Suprapubic skin (tissue), 4 donors: ENCODE measurements at regions not wholly inside any gene's neighbourhood (a gene's known extent, or its start where the extent isn't known, plus 50 kb on each side); places are given as distances from the start of the nearest gene placed in this dataset.

ENCODE experiments used
- DNase-seq, 2 donors: peaks; one replicate each; pipeline ENCODE4 v3.0.0-alpha.2; 2019; ENCODE audit warnings: low spot score in 2 of 2
- H3K27ac ChIP-seq: fragments of 200-600 bp; sonication (generic); one replicate; pipeline ENCODE4 v1.5.1; 2019
- H3K27me3 ChIP-seq: fragments of 200-600 bp; sonication (generic); one replicate; pipeline ENCODE4 v1.5.1; 2019
- H3K36me3 ChIP-seq: fragments of 200-600 bp; sonication (generic); one replicate; pipeline ENCODE4 v1.5.1; 2019
- H3K4me1 ChIP-seq: fragments of 200-600 bp; sonication (generic); one replicate; pipeline ENCODE4 v1.5.1; 2019
- H3K4me3 ChIP-seq: fragments of 200-600 bp; sonication (generic); one replicate; pipeline ENCODE4 v1.5.1; 2019; ENCODE audit warnings: mild to moderate bottlenecking
- H3K9me3 ChIP-seq: fragments of 200-600 bp; sonication (generic); one replicate; pipeline ENCODE4 v1.5.1; 2019
- EP300 ChIP-seq: sonication (generic); formaldehyde crosslinking; IDR thresholded peaks from one replicate; pipeline ENCODE4 v1.6.1; 2017; ENCODE audit warnings: antibody characterized with exemption
- POLR2A ChIP-seq, 2 donors: fragments of 450-650 bp; IDR thresholded peaks; one replicate each; pipeline ENCODE4 v1.6.1; 2017; ENCODE audit warnings: antibody characterized with exemption in 2 of 2, mild to moderate bottlenecking in 2 of 2, moderate library complexity in 2 of 2
- POLR2AphosphoS5 ChIP-seq, 3 donors: sonication (generic); formaldehyde crosslinking; IDR thresholded peaks; one replicate each; pipeline ENCODE4 v1.6.1; 2017; ENCODE audit warnings: antibody characterized with exemption in 3 of 3
- WGBS: methylation state at CpG from one replicate; pipeline ENCODE4 v1.1.5; 2018; 5-methylcytosine and 5-hydroxymethylcytosine counted together
- TF ChIP-seq, protein P1 (sequence below), 2 donors: fragments of 200-600 bp in 1 of 2; fragments of 450-650 bp in 1 of 2; sonication (generic) in 1 of 2; IDR thresholded peaks; one replicate each; pipeline ENCODE4 v1.5.1; 2016 to 2019; ENCODE audit warnings: antibody characterized with exemption in 2 of 2, mild to moderate bottlenecking in 1 of 2, moderate library complexity in 1 of 2

DNA sequence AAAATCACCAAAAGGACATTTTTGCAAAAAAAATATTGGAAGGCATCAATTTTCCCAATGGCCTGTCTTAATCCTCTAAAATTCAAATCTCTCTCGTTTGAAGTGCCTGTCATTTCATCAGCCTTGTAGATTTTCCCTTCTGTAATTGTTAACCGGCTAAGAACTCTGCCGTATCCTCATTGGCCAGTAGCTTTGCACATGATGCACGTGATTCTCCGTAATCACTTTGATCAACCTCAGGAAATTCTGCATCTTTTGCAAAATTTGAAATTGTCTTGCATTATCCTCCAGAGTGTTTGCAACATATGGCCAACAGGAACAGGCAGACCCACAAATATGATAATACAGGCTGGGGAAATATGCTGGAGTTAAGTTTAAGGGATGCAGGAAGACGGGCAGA, 184.2 kb upstream of the RPL38 start:
- Histone ChIP-seq H3K4me3 (no peak overlapping the region), H3K36me3 (no peaks in the 10 kb centered on the region), H3K9me3 (no peaks in the 10 kb centered on the region), H3K27ac (no peak overlapping the region), H3K4me1 (no peaks in the 10 kb centered on the region), H3K27me3 (peaks cover 23% of the 10 kb centered on the region)
- TF ChIP-seq POLR2AphosphoS5 (IDR thresholded peaks at IDR 0.05) (no peak), POLR2A (IDR thresholded peaks at IDR 0.05) (no peak), EP300 (no peak)
- TF ChIP-seq, protein P1, sequence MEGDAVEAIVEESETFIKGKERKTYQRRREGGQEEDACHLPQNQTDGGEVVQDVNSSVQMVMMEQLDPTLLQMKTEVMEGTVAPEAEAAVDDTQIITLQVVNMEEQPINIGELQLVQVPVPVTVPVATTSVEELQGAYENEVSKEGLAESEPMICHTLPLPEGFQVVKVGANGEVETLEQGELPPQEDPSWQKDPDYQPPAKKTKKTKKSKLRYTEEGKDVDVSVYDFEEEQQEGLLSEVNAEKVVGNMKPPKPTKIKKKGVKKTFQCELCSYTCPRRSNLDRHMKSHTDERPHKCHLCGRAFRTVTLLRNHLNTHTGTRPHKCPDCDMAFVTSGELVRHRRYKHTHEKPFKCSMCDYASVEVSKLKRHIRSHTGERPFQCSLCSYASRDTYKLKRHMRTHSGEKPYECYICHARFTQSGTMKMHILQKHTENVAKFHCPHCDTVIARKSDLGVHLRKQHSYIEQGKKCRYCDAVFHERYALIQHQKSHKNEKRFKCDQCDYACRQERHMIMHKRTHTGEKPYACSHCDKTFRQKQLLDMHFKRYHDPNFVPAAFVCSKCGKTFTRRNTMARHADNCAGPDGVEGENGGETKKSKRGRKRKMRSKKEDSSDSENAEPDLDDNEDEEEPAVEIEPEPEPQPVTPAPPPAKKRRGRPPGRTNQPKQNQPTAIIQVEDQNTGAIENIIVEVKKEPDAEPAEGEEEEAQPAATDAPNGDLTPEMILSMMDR (IDR thresholded peaks at IDR 0.05), result no peak
- WGBS, result 77% methylated on average over 6 of the region's 6 CpGs
- DNase-seq, result no peak

DNA sequence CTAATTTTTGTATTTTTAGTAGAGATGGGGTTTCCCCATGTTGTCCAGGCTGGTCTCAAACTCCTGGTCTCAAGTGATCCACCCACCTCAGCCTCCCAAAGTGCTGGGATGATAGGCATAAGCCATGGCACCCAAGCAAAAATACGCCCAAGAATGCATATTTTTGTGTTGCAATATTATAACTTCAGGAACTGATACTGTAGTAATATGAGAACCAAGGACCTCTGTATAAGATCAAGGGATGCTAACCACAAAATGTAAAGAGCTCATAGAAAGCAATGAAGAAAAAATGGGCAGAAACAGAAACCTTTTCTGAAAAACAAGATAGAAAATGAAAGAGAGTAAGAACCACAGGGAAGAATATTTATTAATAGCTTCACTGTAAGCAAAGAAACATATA, 183.6 kb upstream of the RPL38 start:
- 79% methylated on average over 1 of the region's 1 CpG for WGBS
- no peak for TF ChIP-seq EP300
- no peak for TF ChIP-seq POLR2A (IDR thresholded peaks at IDR 0.05)
- DNase-seq, result no peak
- Histone ChIP-seq H3K4me3 (no peak overlapping the region), H3K27ac (no peak overlapping the region), H3K27me3 (peaks cover 20% of the 10 kb centered on the region), H3K4me1 (no peaks in the 10 kb centered on the region), H3K9me3 (no peaks in the 10 kb centered on the region), H3K36me3 (no peaks in the 10 kb centered on the region)

DNA sequence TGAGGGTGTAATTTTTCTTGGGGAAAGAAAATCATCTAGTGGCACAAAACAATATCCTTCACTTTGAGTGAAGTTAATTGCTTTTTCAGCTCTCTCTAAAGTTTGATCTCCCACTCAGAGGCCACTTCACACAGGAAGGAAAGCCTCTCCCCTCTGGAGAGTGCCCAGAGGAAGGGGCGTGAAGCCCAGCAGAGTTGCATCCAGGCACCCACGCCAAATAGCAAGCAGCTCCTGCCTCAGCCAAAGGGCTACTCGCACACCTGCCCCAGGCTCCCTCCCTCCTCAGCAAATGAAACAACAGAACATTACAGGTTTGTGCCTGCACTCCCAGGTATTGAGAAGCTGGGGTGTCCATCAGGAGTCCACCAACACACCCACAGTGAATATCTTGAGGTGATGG, 183.0 kb upstream of the RPL38 start:
- H3K4me1 ChIP-seq, result no peaks in the 10 kb centered on the region
- TF ChIP-seq EP300 (no peak), POLR2A (IDR thresholded peaks at IDR 0.05) (no peak), POLR2AphosphoS5 (IDR thresholded peaks at IDR 0.05) (no peak)
- TF ChIP-seq, protein P1 (IDR thresholded peaks at IDR 0.05), result no peak
- 47% methylated on average over 3 of the region's 3 CpGs for WGBS
- H3K27ac ChIP-seq, result no peak overlapping the region
- H3K27me3 ChIP-seq, result peaks cover 13% of the 10 kb centered on the region
- H3K9me3 ChIP-seq, result no peaks in the 10 kb centered on the region
- no peaks in the 10 kb centered on the region for H3K36me3 ChIP-seq
- no peak for DNase-seq
- H3K4me3 ChIP-seq, result no peak overlapping the region

DNA sequence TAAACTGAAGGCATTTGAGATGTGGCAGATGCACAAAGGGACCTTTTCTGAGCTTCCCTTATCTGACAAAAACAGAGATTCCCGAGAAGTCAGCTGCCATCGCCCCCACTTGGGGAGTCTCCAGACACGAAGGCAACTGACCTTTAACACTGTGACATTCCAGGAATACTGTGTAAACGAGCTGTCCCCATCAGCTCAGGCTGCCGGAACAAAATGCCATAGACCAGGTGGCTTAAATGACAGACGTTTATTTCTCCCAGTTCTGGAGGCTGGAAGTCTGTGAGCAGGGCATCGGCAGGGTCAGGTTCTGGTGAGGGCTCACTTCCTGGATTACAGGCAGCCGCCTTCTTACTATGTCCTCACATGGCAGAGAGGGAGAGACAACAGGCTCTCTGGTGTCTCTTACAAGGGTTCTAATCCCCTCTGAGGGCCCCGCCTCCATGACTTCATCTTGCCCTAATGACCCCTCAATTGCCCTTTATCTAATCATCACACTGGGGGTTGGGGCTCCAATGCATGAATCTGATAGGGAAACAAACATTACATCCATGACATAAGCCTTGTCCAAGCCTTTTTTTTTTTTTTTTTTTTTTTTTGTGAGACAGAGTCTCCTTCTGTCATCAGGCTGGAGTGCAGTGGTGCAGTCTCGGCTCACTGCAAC, 178.5 kb upstream of the RPL38 start:
- TF ChIP-seq POLR2AphosphoS5 (IDR thresholded peaks at IDR 0.05) (no peak), EP300 (no peak), POLR2A (IDR thresholded peaks at IDR 0.05) (no peak)
- TF ChIP-seq, protein P1 (IDR thresholded peaks at IDR 0.05), result no peak
- H3K36me3 ChIP-seq, result no peaks in the 10 kb centered on the region
- H3K27me3 ChIP-seq, result peaks cover 14% of the 10 kb centered on the region
- H3K9me3 ChIP-seq, result no peaks in the 10 kb centered on the region
- H3K27ac ChIP-seq, result no peak overlapping the region
- no peak for DNase-seq
- no peak overlapping the region for H3K4me3 ChIP-seq
- no peaks in the 10 kb centered on the region for H3K4me1 ChIP-seq
- 46% methylated on average over 10 of the region's 10 CpGs for WGBS

DNA sequence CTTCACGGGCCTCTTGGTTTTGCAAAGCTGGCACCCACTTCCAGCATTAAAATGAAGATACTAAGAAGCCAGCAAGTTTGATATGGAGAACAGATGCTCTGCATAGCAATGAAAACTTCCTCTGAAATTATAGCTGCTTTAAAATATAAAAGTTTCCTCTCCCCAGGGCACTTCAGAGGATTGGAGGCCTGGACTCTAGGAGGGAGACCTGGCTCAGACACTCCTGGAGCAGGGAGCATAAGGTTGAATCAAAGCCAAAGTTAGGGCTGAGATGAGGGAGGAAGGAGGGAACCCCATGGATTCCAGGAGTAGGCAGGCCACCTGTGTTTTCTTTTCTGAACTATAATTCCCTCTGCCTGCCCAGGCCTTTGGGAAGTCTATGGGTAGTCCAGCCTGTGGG, 176.0 kb upstream of the RPL38 start:
- no peak overlapping the region for H3K27ac ChIP-seq
- TF ChIP-seq POLR2A (IDR thresholded peaks at IDR 0.05), result no peak
- TF ChIP-seq POLR2AphosphoS5 (IDR thresholded peaks at IDR 0.05), result no peak
- TF ChIP-seq, protein P1 (IDR thresholded peaks at IDR 0.05), result no peak
- TF ChIP-seq EP300, result no peak
- 7% methylated on average over 1 of the region's 1 CpG for WGBS
- DNase-seq, result no peak
- H3K4me1 ChIP-seq, result no peaks in the 10 kb centered on the region
- no peak overlapping the region for H3K4me3 ChIP-seq
- H3K36me3 ChIP-seq, result no peaks in the 10 kb centered on the region
- H3K9me3 ChIP-seq, result no peaks in the 10 kb centered on the region
- peaks cover 33% of the 10 kb centered on the region for H3K27me3 ChIP-seq
